ENCODE measurements at regions not wholly inside any gene's neighbourhood (a gene's known extent, or its start where the extent isn't known, plus 50 kb on each side); places are given as distances from the start of the nearest gene placed in this dataset.

DNA sequence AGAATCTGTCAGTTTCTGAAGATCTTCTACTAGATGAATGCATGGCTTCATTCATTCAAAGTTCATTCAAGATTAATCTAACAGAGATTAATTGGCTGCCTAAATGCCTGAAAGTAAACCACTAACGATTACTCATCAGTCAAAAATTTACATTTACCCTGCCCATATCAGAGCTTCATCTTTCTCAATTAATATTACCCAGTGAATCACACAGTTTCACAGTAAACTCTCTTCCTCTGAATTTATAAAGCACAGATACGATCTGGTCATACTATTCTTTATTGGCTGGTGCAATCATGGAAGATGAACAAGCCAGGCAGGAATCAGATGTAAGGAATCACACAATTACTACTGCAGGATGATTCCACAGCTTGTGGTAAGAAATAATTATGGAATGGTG lies 377.7 kb downstream of the SLC16A7 start:
- H3K27ac ChIP-seq (ENCODE audit: low read length): no peak overlapping the region
- H3K9me3 ChIP-seq (ENCODE audit: low read length): no peaks in the 10 kb centered on the region
- H3K4me2 ChIP-seq (ENCODE audit: low read length): no peak overlapping the region
- TF ChIP-seq, protein P1, sequence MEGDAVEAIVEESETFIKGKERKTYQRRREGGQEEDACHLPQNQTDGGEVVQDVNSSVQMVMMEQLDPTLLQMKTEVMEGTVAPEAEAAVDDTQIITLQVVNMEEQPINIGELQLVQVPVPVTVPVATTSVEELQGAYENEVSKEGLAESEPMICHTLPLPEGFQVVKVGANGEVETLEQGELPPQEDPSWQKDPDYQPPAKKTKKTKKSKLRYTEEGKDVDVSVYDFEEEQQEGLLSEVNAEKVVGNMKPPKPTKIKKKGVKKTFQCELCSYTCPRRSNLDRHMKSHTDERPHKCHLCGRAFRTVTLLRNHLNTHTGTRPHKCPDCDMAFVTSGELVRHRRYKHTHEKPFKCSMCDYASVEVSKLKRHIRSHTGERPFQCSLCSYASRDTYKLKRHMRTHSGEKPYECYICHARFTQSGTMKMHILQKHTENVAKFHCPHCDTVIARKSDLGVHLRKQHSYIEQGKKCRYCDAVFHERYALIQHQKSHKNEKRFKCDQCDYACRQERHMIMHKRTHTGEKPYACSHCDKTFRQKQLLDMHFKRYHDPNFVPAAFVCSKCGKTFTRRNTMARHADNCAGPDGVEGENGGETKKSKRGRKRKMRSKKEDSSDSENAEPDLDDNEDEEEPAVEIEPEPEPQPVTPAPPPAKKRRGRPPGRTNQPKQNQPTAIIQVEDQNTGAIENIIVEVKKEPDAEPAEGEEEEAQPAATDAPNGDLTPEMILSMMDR (IDR thresholded peaks at IDR 0.05; ENCODE audit: poor library complexity, severe bottlenecking): no peak
- TF ChIP-seq TAF1 (IDR thresholded peaks at IDR 0.05; ENCODE audit: low read depth) (no peak), EP300 (conservative IDR thresholded peaks at IDR 0.05; ENCODE audit: poor library complexity, severe bottlenecking) (no peak), EZH2 (IDR thresholded peaks at IDR 0.05; ENCODE audit: borderline replicate concordance, insufficient read depth, low read length, poor library complexity, severe bottlenecking) (no peak), RAD21 (conservative IDR thresholded peaks at IDR 0.05) (no peak), SMC3 (conservative IDR thresholded peaks at IDR 0.05; ENCODE audit: poor library complexity) (no peak), POLR2AphosphoS5 (IDR thresholded peaks at IDR 0.05) (no peak), MXI1 (conservative IDR thresholded peaks at IDR 0.05; ENCODE audit: poor library complexity, severe bottlenecking) (no peak)
- TF ChIP-seq, protein P2, sequence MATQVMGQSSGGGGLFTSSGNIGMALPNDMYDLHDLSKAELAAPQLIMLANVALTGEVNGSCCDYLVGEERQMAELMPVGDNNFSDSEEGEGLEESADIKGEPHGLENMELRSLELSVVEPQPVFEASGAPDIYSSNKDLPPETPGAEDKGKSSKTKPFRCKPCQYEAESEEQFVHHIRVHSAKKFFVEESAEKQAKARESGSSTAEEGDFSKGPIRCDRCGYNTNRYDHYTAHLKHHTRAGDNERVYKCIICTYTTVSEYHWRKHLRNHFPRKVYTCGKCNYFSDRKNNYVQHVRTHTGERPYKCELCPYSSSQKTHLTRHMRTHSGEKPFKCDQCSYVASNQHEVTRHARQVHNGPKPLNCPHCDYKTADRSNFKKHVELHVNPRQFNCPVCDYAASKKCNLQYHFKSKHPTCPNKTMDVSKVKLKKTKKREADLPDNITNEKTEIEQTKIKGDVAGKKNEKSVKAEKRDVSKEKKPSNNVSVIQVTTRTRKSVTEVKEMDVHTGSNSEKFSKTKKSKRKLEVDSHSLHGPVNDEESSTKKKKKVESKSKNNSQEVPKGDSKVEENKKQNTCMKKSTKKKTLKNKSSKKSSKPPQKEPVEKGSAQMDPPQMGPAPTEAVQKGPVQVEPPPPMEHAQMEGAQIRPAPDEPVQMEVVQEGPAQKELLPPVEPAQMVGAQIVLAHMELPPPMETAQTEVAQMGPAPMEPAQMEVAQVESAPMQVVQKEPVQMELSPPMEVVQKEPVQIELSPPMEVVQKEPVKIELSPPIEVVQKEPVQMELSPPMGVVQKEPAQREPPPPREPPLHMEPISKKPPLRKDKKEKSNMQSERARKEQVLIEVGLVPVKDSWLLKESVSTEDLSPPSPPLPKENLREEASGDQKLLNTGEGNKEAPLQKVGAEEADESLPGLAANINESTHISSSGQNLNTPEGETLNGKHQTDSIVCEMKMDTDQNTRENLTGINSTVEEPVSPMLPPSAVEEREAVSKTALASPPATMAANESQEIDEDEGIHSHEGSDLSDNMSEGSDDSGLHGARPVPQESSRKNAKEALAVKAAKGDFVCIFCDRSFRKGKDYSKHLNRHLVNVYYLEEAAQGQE (IDR thresholded peaks at IDR 0.05; ENCODE audit: borderline replicate concordance): no peak
- no peak overlapping the region for H2AFZ ChIP-seq (ENCODE audit: low read depth, low read length)
- H3K27me3 ChIP-seq (ENCODE audit: insufficient read depth, low read depth, low read length): no peaks in the 10 kb centered on the region
- no peaks in the 10 kb centered on the region for H3F3A ChIP-seq (ENCODE audit: insufficient read depth, low read length, poor library complexity, severe bottlenecking)
- no peak overlapping the region for H3K9ac ChIP-seq (ENCODE audit: low read length)
- no peak overlapping the region for H3K4me3 ChIP-seq (ENCODE audit: low read length)
- H4K20me1 ChIP-seq (ENCODE audit: insufficient read depth): no peaks in the 10 kb centered on the region
- no peaks in the 10 kb centered on the region for H3K9me2 ChIP-seq (ENCODE audit: insufficient read depth, low read length)
- no peaks in the 10 kb centered on the region for H3K79me2 ChIP-seq (replicated peaks; ENCODE audit: insufficient read depth, low read length)
- H3K36me3 ChIP-seq (ENCODE audit: insufficient read depth, low read length): no peaks in the 10 kb centered on the region

DNA sequence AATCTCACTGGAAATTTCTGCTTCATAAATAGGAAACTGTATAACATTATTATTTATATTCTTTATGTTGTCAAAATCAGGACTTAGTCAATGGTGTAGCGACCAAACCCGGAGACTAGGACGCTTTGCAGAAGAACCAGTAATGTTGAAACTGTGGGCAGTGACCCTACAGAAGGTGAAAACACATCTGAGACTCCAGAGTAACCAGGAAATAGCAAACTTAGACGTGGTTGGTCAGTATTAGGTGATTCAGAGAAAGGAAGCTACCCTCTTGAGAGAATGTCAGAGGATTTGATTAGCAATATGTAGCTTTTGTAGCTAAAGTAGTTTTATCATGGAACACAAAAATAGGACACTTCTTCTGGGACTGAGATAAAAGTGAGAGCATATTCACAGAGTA lies 381.9 kb downstream of the SLC16A7 start:
- H3K79me2 ChIP-seq (replicated peaks; ENCODE audit: insufficient read depth, low read length): no peaks in the 10 kb centered on the region
- H3K36me3 ChIP-seq (ENCODE audit: insufficient read depth, low read length): no peaks in the 10 kb centered on the region
- H3K9ac ChIP-seq (ENCODE audit: low read length): no peak overlapping the region
- H3F3A ChIP-seq (ENCODE audit: insufficient read depth, low read length, poor library complexity, severe bottlenecking): no peaks in the 10 kb centered on the region
- H3K27ac ChIP-seq (ENCODE audit: low read length): no peak overlapping the region
- H3K27me3 ChIP-seq (ENCODE audit: insufficient read depth, low read depth, low read length): no peaks in the 10 kb centered on the region
- H3K9me3 ChIP-seq (ENCODE audit: low read length): no peaks in the 10 kb centered on the region
- no peak overlapping the region for H2AFZ ChIP-seq (ENCODE audit: low read depth, low read length)
- H3K4me3 ChIP-seq (ENCODE audit: low read length): no peak overlapping the region
- H3K4me2 ChIP-seq (ENCODE audit: low read length): no peak overlapping the region
- no peaks in the 10 kb centered on the region for H3K9me2 ChIP-seq (ENCODE audit: insufficient read depth, low read length)
- TF ChIP-seq, protein P1 (IDR thresholded peaks at IDR 0.05; ENCODE audit: poor library complexity, severe bottlenecking): no peak
- no peaks in the 10 kb centered on the region for H4K20me1 ChIP-seq (ENCODE audit: insufficient read depth)

Data from neural cell (in vitro differentiated cells).